ENCODE measurements at regions not wholly inside any gene's neighbourhood (a gene's known extent, or its start where the extent isn't known, plus 50 kb on each side); places are given as distances from the start of the nearest gene placed in this dataset.
"Not testable (repeated sequence)": the region's sequence is repeated elsewhere in the genome, so short reads cannot be mapped to it uniquely, and the experiment has no call there.

DNA sequence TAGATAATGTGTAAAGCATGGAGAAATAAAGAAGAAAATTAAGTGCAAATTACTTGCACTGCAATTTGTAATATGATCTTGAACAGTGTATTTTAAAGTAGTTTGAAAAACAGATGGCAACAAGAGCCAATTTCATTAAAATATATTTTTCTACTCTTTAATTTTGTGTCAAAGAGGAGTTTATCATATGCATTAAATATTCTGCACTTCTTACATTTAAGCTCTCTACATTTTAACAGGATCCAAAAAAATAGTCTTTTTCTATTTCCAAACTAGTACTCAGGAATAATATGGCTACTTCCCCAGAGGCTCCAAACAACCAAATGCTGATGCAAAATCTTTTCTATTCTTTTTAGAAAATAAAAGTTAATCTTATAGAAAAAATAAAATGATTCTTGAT lies 1221.5 kb downstream of the FSCB start:
- H3K9me3 ChIP-seq (ENCODE audit: insufficient read depth, low read length, severe bottlenecking) = no peaks in the 10 kb centered on the region
- ATAC-seq (ENCODE audit: insufficient read depth, low read depth) = no peak
- H3K36me3 ChIP-seq (ENCODE audit: insufficient read depth, low read length) = no peaks in the 10 kb centered on the region
- no peak overlapping the region for H3K27ac ChIP-seq (ENCODE audit: low read length)
- H3K27me3 ChIP-seq (ENCODE audit: insufficient read depth, low read length, poor library complexity) = no peaks in the 10 kb centered on the region
- no peaks in the 10 kb centered on the region for H3K4me1 ChIP-seq (ENCODE audit: insufficient read depth, low read length)
- H3K79me2 ChIP-seq (ENCODE audit: insufficient read depth, low read length) = no peaks in the 10 kb centered on the region
- no peak overlapping the region for H3K9ac ChIP-seq (ENCODE audit: low read depth, low read length)
- no peak overlapping the region for H2AFZ ChIP-seq (ENCODE audit: low read depth, low read length)
- H4K20me1 ChIP-seq (ENCODE audit: insufficient read depth, low read length) = no peaks in the 10 kb centered on the region
- no peak for DNase-seq
- no peak for TF ChIP-seq CTCF (IDR thresholded peaks at IDR 0.05; ENCODE audit: borderline replicate concordance, extremely low read depth, low read length, poor library complexity, severe bottlenecking)
- TF ChIP-seq EZH2 (IDR thresholded peaks at IDR 0.05; ENCODE audit: borderline replicate concordance, low read depth, low read length, severe bottlenecking) = no peak
- no peak overlapping the region for H3K4me3 ChIP-seq (ENCODE audit: low read depth in 1 of 2, low read length in 2 of 2)
- no peak overlapping the region for H3K4me2 ChIP-seq (ENCODE audit: insufficient read depth, low read length)

DNA sequence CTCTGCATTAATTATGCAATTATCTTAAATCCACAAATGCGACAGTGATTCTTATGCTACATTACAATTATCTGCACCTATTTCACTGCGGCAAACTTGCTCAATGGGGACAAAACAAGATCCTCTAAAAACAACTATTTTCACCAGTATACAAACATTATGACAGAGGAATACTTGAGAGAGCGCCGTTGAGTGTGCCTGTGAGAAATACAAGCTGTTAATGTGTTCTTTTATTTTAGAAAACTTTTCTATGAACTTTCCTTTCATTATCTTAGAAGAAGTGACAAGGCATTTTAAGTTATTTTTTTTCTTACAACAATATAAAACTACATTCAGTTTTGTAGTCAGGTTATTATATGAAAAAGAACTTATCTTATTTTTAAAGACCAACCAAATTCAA lies 1247.0 kb downstream of the FSCB start:
- H3K79me2 ChIP-seq (ENCODE audit: insufficient read depth, low read length) = no peaks in the 10 kb centered on the region
- TF ChIP-seq CTCF (IDR thresholded peaks at IDR 0.05; ENCODE audit: borderline replicate concordance, extremely low read depth, low read length, poor library complexity, severe bottlenecking) (no peak), EZH2 (IDR thresholded peaks at IDR 0.05; ENCODE audit: borderline replicate concordance, low read depth, low read length, severe bottlenecking) (no peak)
- H3K27me3 ChIP-seq (ENCODE audit: insufficient read depth, low read length, poor library complexity) = no peaks in the 10 kb centered on the region
- ATAC-seq (ENCODE audit: insufficient read depth, low read depth) = no peak
- H3K4me3 ChIP-seq (ENCODE audit: low read depth in 1 of 2, low read length in 2 of 2) = no peak overlapping the region
- no peak overlapping the region for H3K27ac ChIP-seq (ENCODE audit: low read length)
- no peaks in the 10 kb centered on the region for H3K4me1 ChIP-seq (ENCODE audit: insufficient read depth, low read length)
- DNase-seq = no peak
- H4K20me1 ChIP-seq (ENCODE audit: insufficient read depth, low read length) = no peaks in the 10 kb centered on the region
- no peak overlapping the region for H2AFZ ChIP-seq (ENCODE audit: low read depth, low read length)
- no peak overlapping the region for H3K9ac ChIP-seq (ENCODE audit: low read depth, low read length)
- no peak overlapping the region for H3K4me2 ChIP-seq (ENCODE audit: insufficient read depth, low read length)
- H3K9me3 ChIP-seq (ENCODE audit: insufficient read depth, low read length, severe bottlenecking) = no peaks in the 10 kb centered on the region
- H3K36me3 ChIP-seq (ENCODE audit: insufficient read depth, low read length) = no peaks in the 10 kb centered on the region

GRCh38 chr14:43258396-43258795 lies 1248.7 kb downstream of the FSCB start:
- H3K4me1 ChIP-seq (ENCODE audit: insufficient read depth, low read length) = no peaks in the 10 kb centered on the region
- H3K9me3 ChIP-seq (ENCODE audit: insufficient read depth, low read length, severe bottlenecking) = no peaks in the 10 kb centered on the region
- ATAC-seq (ENCODE audit: insufficient read depth, low read depth) = no peak
- no peak for DNase-seq
- H3K4me3 ChIP-seq (ENCODE audit: low read depth in 1 of 2, low read length in 2 of 2) = no peak overlapping the region
- TF ChIP-seq EZH2 (IDR thresholded peaks at IDR 0.05; ENCODE audit: borderline replicate concordance, low read depth, low read length, severe bottlenecking) (no peak), CTCF (IDR thresholded peaks at IDR 0.05; ENCODE audit: borderline replicate concordance, extremely low read depth, low read length, poor library complexity, severe bottlenecking) (no peak)
- H2AFZ ChIP-seq (ENCODE audit: low read depth, low read length) = no peak overlapping the region
- no peak overlapping the region for H3K9ac ChIP-seq (ENCODE audit: low read depth, low read length)
- H3K27ac ChIP-seq (ENCODE audit: low read length) = no peak overlapping the region
- no peaks in the 10 kb centered on the region for H3K36me3 ChIP-seq (ENCODE audit: insufficient read depth, low read length)
- no peaks in the 10 kb centered on the region for H3K79me2 ChIP-seq (ENCODE audit: insufficient read depth, low read length)
- H3K27me3 ChIP-seq (ENCODE audit: insufficient read depth, low read length, poor library complexity) = no peaks in the 10 kb centered on the region
- H4K20me1 ChIP-seq (ENCODE audit: insufficient read depth, low read length) = no peaks in the 10 kb centered on the region
- no peak overlapping the region for H3K4me2 ChIP-seq (ENCODE audit: insufficient read depth, low read length)

GRCh38 chr14:43256996-43257395 lies 1250.1 kb downstream of the FSCB start:
- H3K9me3 ChIP-seq (ENCODE audit: insufficient read depth, low read length, severe bottlenecking); H3K79me2 ChIP-seq (ENCODE audit: insufficient read depth, low read length); ATAC-seq (ENCODE audit: insufficient read depth, low read depth): not testable (repeated sequence)

More at GRCh38 chr14:43256996-43257395, 1250.1 kb downstream of the FSCB start:
- H3K27me3 ChIP-seq (ENCODE audit: insufficient read depth, low read length, poor library complexity); H3K4me2 ChIP-seq (ENCODE audit: insufficient read depth, low read length); H2AFZ ChIP-seq (ENCODE audit: low read depth, low read length); H3K4me3 ChIP-seq (ENCODE audit: low read depth in 1 of 2, low read length in 2 of 2); H3K36me3 ChIP-seq (ENCODE audit: insufficient read depth, low read length); DNase-seq; H4K20me1 ChIP-seq (ENCODE audit: insufficient read depth, low read length); H3K4me1 ChIP-seq (ENCODE audit: insufficient read depth, low read length); H3K27ac ChIP-seq (ENCODE audit: low read length); H3K9ac ChIP-seq (ENCODE audit: low read depth, low read length): not testable (repeated sequence)

Data from DND-41 (cell line).